HG02588 (cell line): ENCODE measurements at regions not wholly inside any gene's neighbourhood (a gene's known extent, or its start where the extent isn't known, plus 50 kb on each side); places are given as distances from the start of the nearest gene placed in this dataset.
"Not testable (repeated sequence)": the region's sequence is repeated elsewhere in the genome, so short reads cannot be mapped to it uniquely, and the experiment has no call there.

ENCODE experiments used
- ATAC-seq: cut with Tn5 transposase; IDR thresholded peaks from one replicate; pipeline ENCODE4 v1.9.1; 2021; ENCODE audit warnings: mild to moderate bottlenecking, moderate library complexity; ENCODE audit not compliant: unreplicated experiment

DNA sequence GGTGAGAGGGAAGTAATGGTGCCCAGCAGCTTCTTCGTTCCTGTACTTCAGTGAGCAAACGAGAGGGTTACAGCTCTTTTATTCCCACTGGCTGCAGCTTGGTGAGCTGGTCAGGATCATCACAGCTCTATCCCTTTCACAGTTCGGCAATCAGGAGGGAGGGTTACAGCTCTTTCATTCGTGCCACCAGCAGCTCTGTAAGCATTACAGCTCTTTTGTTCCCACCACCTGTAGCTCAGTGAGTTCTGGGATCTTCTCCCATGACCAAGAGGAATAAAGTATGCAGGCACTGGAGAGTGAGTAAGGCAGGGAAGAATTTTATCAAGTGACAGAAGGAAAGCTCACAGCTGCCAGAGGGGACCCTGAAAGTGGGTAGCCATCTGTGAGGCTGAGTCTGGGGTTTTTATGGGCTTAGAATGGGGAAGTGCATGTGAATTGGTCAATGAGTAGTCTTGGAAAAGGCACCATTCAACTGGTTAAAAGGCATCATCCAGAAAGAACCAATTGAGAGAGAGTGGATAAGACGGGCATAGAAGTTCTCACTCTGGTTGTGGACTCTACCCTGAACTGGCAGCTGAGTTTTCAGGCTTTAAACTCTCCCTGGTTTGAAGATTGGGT, 123.7 kb downstream of the COX18 start:
- no peak for ATAC-seq

DNA sequence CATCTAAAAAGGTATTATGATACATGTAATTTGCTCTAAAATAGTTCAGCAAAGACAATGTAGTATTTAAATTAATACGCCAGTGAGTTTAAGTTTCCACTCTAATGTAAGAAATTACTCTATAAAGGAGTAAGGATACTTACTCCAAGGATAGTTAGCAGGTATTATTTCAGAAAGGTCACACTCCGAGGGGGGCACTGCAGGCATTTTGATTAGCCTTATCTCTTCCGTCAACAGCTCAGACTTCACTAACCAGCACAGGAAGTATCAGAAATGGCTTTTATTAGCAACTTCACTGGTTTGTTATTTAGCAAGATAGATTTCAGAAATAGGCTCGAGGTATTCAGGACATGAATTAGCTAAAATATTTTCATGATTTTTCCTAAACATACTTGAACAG, 127.0 kb downstream of the COX18 start:
- no peak for ATAC-seq

DNA sequence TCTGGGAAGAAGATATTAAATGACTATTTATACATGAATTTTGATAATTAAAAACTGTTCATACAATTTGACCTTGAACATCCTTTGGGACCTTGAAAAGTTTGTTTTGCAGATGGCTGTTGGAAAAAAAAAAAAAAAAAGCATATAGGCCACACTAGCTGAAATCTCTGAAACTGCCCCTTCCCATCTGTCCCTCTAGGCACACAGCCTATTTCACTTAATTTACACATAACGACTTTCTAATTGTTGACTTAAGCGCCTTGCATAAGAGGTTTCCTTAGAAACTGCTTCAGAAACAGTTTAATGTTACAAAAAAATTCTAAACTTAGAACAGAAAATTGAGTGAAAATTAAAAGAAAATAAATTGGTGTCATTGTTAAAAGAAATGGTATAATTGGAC, 131.0 kb downstream of the COX18 start:
- no peak for ATAC-seq

DNA sequence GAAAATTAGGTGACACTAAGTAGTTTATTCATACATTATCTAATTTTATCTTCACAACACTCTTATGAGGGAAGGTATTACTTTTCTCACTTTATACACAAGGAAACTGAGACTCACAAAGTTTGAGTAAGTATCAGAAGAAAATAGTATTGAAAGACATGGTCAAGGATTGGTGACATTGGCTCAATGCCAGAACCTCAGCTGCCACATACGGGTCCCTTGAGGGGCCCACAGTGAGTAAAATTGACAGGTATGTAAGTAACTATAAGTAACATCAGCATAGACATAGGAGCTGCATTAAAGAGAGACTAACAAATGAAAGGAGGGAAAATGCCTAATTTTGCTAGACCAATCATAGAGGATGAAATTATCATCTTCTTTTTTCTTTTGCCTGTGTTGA, 134.1 kb downstream of the COX18 start:
- no peak for ATAC-seq

DNA sequence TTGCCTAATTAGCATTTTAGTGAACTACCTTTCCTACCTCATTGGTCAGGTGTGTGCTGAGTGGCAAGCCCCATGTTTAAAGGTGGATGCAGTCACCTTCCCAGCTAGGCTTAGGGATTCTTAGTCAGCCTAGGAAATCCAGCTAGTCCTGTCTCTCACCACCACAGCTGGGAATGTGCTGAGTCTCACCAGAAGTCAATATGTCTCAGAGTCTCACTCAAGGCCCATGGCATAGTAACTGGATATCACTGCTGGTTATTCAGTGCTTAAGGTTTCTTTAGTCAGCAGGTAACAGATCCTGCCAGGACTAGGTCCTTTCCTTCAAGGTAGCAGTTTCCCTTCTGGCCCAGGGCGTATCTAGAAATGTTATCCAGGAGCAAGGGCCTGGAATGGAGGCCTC, 136.5 kb downstream of the COX18 start:
- no peak for ATAC-seq

DNA sequence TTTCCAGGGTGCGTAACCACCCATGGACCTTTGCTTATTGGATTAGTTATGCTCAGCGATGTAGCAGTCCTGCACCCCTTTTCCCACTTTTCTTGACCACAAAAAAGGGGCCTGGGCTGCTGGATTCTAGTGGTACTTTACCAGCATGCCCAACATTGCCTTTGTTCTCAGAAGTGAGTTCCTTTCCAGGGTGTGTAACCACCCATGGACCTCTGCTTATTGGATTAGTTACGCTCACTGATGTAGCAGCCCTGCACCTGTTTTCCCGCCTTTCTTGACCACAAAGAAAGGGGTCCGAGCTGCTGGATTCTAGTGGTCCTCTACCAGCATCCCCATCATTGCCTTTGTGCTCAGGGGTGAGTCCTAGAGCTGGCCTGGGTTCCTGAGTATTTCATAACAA, 138.2 kb downstream of the COX18 start:
- ATAC-seq, result no peak

DNA sequence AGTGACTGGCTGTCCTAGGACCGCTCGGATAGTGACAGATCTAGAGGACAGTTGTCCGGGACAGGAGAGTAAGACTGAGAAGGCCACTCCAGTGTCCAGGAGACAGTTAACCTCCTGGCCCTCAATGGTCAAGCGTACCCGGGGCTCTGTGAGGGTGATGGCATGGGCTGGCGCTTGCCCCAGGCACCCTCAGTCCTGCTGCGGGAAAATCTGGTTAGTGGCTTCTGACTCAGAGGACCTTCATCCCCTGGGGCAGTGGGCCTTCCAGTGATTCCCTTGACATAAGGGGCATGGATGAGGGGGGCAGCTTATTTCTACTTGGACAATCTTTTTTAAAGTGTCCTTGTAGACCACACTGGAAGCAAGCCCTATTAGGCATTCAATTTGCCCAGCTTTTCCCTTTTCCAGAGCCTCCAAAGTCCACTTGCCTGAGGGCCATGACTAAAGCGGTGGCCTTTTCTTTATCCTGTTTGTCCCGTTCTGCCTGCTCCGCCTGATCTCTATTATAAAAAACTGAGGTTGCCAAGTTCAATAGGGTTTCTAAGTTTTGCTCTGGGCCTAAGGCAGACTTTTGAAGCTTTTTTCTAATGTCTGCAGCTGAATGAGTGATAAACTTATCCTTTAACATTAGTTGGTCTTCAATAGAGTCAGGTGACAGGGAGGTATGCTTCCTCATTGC, 139.8 kb downstream of the COX18 start:
- ATAC-seq, result not testable (repeated sequence)

DNA sequence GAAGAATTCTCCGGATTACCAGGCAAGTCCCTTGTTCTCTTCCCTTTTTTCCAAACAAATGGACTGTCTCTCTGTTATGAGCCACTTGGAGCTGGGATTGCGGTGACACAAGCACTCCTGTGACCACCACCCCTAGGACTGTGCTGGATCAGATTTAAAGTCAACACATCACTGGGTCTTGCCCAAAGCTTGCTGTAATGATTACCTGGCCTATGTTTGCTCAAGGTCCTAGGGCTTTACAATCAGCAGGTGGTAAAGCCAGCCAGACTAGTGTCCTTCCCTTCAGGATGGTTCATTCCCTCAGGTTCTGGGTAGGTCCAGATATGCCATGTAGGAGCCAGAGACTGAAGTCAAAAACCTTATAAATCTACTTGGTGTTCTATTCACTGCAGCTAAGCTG, 144.7 kb downstream of the COX18 start:
- no peak for ATAC-seq

DNA sequence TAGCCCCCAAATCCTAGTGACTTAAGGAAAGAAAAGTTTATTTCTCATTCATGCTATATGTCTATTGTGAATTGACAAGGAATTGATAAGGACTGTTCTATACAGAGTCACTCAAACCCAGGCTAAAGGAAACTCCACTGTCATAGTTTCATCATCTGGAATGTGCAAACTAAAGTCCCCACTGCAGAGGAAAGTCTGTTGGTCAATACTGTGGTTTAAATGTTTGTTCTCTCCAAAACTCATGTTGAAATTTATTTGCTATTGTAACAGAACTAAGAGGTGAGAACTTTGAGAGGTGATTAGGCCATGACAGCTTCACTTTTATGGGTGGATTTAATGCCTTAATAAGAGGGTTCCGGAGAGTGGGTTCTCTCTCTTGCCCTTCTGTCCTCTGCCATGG, 149.6 kb downstream of the COX18 start:
- ATAC-seq, result no peak

DNA sequence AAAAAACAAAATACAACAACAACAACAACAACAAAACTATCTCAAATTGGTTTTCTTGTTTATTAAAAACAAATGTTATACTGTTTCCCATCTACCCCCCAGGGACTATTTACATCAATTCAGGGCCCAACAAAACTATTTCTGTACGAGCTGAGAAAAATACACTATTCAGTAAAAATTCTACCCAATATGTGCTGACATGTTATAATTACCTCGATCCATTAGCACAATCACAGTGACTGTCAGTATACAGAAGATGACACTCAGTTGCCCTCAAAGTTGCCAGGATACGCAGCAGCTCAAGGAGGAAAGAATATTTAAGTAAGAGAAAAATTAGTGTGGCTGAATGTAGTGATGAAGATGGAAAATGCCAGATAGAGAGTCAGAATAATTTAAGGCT, 150.1 kb downstream of the COX18 start:
- no peak for ATAC-seq

DNA sequence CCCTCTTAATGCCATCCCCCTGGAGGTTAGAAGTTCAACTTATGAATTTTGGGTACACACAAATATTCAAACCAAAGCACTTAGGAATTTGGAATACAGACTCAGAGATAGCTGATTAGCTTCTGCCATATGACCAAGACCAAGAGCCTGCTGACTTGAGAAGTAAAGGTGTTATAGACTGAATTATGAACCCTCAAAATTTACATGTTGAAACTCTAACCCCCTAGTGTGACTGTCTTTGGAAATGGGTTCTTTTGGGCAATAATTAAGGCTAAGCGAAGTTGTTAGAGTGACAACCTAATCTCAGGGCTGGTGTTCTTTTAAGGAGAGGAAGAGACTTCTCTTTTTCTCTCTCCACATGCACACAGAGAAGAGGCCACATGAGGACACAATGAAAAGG, 151.2 kb downstream of the COX18 start:
- ATAC-seq, result no peak

DNA sequence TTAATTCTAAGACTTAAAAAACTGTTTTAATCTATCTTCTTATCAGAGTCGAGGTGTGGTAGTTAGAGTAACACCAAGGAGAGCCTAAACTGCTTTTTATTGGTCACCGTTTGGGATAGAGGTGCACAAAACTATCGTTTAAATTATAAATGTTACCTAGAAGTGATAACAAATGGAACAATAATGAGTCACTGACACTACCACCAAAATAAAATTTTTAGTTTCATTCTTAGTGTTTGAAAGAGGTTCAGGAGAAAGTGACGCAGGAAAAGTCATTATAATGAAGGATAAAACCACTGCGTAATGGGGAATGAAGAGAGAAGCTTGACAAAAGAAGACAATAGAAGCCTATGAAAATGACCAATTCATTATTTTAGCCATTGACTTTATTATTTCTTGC, 158.2 kb downstream of the COX18 start:
- ATAC-seq, result no peak

DNA sequence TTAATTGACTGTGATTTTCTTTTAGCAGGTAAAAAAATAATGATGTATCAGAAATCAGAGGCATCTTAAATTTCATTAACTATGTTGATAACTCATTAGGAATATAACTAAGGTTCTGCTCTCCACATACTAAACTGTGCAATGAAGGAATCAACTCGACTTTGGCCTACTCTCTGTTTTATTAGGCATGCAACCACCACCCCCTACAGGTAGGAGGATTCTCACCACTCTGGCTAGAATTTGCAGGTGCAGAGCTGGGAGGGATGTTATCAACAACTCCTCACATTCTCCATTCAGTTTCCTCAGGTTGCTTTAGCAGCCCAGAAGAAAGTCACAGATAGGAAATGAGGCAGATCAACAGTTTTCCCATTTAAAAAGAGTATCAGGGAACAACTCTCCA, 160.1 kb downstream of the COX18 start:
- ATAC-seq, result no peak

DNA sequence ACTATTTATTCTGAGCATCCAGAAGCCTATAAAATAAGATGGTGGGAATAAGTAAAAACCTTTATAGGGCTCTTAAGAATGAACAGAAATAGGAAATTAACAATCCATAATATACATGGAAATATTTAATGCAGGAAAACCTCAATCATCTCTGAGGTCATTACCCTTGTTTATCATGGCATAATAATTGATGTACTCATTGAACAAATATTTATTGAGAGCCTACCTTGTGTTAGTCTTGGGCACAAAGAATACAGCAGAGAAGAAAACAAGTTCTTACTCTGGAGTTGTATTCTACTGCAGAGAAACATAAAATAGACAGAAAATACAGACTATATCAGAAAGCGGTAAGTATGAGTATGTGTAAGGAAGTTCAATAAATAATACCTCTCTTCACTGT, 167.2 kb downstream of the COX18 start:
- no peak for ATAC-seq

DNA sequence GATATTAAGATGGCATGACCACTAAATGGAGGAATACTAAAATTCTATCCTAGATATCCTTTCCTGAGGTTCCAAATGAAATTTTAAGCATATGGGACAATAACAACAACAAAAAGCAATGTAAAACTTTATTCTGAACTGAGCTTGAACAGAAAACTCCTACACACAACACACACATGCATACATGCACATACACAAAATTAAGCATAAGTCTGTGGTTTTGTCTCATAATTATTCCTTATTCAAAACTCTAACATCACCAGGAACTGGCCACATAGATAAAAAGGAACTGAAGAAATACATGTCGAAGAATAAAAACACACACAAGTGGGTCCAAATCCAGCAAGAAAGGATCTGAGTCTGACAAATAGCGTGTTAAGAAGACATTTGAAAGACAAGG, 168.0 kb downstream of the COX18 start:
- ATAC-seq, result no peak

DNA sequence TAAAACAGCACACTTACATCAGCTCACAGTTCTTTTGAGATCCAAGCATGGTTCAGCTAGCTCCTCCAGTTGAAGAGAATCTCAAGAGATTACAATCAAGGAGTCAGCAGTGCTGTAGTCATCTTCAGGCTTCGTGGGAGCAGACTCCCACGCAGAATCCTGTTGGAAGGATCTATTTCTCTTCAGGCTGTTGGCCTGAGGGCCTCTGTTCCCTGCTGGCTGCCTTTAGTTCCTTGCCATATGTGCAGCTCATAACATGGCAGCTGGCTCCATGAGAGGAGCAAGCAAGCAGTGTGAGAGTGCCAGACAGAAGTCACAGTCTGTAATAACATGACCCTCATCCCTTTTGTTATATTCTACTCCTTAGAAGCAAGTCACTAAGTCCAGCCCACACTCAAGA, 168.6 kb downstream of the COX18 start:
- no peak for ATAC-seq

DNA sequence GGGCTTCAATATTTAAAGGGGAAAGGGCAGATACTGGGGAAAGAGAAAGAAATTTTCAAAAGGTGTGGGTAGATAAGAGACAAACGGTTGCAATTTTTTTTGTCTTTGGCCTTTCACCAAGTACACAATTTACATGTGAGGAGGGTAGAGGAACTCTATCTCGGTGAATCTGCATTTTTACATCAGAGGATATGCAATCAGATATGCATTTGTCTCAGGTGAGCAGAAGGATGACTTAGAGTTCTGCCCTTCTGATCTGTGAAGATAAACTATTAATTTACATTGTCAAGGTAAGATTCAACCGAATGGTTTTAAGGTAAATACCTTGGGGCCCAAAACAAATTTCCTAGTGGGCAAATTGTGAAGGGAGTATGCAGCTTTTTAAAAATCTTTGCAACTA, 169.9 kb downstream of the COX18 start:
- no peak for ATAC-seq

DNA sequence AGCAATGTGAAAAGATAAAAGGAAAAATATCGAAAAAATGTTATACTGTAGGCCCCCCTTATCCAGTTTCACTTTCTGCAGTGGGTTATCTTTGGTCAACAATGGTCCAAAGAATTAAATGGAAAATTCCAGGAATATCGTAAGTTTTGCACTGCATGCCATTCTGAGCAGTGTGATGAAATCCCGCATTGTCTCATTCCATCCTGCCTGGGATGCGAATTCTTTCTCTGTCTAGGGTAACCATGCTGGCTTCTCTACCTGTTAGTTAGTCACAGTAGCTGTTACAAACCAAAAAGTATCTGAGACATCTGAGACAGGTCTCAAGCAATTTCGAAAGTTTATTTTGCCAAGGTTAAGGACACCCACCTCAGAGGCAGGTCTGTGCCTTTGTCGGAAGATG, 170.3 kb downstream of the COX18 start:
- no peak for ATAC-seq

DNA sequence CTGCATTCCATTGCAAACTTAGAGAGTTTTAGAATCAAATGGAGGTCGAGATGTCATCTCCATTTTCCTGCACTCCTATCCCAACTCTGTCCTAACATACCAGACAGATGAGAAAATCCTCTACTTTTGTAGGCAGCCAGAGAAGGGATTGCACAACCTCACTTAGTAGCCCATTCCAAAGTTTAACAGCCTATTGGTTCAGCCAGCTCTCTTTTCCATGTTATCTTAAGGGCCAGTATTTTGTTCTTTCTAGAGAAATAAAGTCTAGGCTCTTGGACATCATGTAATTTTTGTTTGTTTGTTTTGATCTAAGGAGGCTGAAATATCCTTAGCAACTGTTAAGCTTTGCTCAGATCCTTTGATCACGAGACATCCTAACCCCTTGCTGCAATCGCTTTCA, 173.0 kb downstream of the COX18 start:
- ATAC-seq, result no peak

DNA sequence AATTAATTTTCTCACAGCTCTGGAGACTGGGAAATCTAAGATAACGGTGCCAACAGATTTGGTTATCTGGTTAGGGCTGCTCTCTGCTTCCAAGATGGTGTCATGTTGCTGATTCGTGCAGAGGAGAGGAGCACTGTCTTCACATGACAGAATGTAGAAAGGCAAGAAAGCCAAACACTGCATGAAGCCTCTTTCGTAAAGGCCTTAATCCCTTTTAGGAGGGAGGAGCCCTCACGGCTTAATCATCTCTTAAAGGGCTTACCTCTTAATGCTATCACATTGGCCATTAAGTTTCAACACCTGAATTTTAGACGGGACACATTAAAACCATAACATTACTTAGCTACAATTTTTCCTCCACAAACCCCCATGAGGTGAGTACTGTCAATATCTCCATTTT, 174.1 kb downstream of the COX18 start:
- no peak for ATAC-seq

DNA sequence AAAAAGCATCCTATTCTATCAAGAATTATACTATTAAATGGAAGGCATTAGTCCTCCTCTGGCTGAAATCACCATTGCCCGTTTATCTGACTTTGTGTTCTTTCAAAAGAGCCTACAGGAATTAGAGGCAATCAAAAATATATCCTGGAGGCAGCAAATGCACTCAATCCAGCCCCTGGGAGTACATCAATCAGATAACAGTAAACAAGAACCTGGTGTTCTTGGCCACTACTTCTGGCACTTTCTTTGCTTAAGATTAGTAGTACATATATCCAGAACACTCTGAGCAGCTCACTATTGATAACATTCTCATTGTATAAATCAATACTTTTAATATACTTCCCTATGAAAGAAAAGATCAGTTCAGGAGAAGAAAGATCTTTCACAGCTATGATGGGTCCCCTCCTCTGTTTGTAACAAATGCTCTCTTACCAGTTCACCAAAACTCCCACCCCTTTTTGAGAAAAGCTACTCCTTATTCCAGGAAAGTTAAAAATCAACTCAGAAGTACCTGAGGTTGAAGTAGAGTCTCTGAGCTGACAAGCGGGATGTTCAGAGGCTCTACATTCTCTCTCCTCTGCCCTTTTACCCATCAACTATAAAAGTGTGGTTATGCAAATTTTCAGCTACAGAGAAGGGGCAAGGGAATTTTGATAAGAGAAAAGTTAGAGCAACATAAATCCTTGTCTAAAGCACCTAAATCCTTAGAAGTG, 176.0 kb downstream of the COX18 start:
- ATAC-seq, result no peak

DNA sequence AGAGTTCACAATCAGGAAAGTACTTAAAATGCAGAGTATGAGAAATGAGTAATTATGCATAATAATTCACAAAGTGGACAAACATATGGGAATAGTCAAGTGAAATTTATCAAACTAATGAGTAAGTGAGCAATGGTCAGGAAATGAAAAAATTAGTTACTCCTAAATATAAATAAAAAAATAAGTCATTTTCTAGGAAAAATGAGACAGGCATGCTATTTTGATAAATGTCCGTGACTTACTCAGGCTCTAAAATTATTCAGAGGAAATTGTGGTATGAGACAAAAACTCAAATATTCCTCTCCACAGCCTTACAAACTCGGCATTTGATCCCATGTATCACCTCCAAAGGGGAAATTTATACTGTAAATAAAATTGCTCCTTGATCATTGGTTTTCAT, 181.2 kb downstream of the COX18 start:
- no peak for ATAC-seq

DNA sequence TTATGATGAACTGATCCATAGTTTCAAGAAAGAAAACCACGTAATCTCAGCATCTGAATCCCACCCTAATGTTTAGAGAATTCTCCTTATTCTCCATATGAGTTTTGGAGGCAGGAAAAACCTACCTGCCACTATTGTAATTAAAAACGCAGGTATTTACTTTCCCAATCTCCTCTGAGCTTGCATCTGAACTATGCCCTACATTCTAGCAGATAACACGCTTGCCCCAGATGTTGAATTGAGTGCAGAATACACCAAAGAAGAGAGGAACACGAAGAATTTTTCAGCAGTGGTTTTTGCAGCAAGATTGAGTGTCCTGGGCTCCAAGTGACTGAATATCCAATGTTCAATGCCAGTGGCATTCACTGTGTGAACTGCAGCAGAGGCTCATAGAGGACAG, 182.4 kb downstream of the COX18 start:
- no peak for ATAC-seq
